ENCODE measurements at regions not wholly inside any gene's neighbourhood (a gene's known extent, or its start where the extent isn't known, plus 50 kb on each side); places are given as distances from the start of the nearest gene placed in this dataset.
"Not testable (repeated sequence)": the region's sequence is repeated elsewhere in the genome, so short reads cannot be mapped to it uniquely, and the experiment has no call there.

DNA sequence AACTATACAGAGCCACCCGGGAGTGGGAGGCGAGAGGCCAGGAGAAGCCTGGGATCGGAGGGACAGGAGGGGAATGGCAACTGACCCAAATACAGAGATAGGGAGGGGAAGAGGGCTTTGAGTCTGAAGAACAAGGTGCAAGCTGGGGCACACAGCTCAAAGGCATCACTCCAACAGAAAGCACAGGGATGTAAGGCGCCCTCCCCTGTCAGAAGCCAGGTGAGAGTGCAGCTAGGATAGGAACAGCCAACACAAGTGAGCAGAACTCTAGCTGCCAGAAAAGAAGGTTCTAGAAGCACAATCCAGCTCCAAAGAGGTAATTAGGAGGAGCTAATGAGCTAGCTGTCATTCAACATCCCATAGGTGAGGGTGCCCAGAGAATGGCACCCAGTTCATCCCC lies 232.2 kb downstream of the DHX15 start:
- no peak for TF ChIP-seq ZFX (IDR thresholded peaks at IDR 0.05)
- TF ChIP-seq, protein P1, sequence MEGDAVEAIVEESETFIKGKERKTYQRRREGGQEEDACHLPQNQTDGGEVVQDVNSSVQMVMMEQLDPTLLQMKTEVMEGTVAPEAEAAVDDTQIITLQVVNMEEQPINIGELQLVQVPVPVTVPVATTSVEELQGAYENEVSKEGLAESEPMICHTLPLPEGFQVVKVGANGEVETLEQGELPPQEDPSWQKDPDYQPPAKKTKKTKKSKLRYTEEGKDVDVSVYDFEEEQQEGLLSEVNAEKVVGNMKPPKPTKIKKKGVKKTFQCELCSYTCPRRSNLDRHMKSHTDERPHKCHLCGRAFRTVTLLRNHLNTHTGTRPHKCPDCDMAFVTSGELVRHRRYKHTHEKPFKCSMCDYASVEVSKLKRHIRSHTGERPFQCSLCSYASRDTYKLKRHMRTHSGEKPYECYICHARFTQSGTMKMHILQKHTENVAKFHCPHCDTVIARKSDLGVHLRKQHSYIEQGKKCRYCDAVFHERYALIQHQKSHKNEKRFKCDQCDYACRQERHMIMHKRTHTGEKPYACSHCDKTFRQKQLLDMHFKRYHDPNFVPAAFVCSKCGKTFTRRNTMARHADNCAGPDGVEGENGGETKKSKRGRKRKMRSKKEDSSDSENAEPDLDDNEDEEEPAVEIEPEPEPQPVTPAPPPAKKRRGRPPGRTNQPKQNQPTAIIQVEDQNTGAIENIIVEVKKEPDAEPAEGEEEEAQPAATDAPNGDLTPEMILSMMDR (conservative IDR thresholded peaks at IDR 0.05): no peak
- H3K27ac ChIP-seq: no peak overlapping the region

DNA sequence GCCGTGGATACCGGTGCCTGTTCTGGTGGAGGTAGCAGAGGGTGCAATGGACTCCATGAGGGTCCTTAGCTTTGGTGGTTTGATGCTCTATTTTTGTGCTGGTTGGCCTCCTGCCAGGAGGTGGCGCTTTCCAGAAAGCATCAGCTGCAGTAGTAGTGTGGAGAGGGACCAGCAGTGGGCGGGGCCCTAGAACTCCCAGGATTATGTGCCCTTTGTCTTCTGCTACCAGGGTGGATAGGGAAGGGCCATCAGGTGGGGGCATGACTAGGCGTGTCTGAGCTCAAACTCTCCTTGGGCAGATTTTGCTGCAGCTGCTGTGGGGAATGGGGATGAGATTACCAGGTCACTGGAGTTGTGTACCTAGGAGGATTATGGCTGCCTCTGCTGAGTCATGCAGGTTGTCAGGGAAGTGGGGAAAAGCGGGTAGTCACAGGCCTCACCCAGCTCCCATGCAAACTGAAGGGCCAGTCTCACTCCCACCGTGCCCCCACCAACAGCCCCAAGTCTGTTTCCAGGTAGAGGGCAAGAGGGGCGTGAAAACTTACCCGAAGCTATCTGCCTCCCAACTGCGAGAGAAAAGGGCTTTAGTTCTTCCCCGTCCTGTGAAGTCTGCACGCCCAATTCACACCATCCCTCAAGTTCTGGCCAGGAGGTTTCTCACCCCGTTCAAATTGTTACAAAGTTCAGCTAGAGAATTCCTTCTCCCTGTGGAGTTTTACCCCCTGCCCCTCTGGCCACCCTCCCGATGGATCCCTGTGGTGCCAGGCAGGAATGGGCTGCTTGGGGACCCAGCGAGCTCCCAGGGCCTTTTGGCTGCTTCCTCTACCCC lies 235.0 kb downstream of the DHX15 start:
- H3K27ac ChIP-seq: not testable (repeated sequence)

DNA sequence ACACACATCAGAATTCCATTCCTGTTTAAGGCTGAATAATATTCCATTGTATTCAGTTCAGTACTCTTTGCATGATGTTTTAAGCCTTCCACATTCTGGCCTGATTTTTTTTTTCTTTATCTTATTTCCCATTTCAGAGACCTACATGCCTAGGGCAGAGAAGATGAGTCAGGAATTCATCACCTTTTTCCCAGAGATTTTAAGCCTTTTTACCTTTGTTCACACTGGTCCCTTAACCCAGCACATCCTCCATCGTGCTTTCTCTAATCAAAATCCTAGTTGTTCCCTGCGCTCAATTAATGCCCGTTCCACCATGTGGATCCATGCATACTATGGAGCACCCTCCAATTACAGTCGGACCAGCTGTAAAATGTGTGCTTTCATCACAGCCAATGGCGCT lies 245.1 kb downstream of the DHX15 start:
- no peak overlapping the region for H3K27ac ChIP-seq
- TF ChIP-seq, protein P1 (conservative IDR thresholded peaks at IDR 0.05): no peak
- no peak for TF ChIP-seq ZFX (IDR thresholded peaks at IDR 0.05)

DNA sequence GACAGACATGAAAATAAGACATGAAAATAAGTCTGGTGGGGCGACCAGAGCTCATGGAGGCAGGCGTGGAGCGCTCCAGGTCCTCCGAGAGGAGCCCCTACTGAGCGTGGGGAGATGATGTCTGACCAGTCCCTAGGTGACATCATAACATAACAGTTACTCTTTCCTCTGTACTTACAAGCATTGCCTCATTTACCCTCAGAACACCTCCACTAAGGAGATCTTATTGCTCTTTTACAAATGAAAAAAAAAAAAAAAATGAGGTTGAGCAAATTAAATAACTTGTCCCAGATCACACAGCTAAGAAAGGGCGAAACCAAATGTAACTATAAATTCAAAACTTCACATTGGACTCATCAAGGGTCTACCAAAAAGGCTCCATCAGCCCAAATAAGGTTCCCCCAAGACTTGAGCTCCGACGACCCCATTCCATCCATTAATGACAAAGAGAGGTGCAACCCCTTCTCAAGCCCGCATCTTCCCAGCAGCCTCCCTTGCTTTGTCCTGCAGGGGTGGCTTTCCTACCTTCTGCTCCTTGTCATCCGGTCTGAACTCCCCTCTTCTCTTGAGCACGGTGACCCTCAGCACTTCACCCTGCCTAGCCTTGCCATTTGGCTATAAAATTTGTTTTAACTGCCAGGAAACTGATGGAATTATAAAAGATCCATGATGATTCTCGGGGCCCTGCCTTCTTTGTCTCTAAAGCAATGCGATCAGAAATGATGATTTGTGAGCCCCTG lies 246.7 kb downstream of the DHX15 start:
- TF ChIP-seq, protein P1 (conservative IDR thresholded peaks at IDR 0.05): no peak
- TF ChIP-seq ZFX (IDR thresholded peaks at IDR 0.05): no peak
- no peak overlapping the region for H3K27ac ChIP-seq

DNA sequence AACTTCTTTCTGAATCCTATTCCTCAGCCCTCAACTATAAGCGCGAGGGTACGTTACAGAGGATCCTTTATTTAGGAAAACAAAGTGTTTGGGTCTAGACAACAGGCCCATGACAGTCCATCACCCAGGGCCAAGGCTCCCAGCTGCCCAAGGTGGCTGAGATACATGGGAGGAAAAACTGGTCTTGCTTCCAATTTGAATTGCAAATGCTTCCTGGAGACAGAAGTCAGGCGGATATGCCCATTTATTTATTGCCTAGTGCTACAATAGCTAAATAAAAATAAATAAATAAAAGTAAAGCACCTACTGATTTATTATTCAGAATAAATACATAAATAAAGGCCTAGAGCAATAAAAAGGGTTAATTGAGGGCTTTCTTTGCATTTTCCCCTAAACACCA lies 248.7 kb downstream of the DHX15 start:
- no peak overlapping the region for H3K27ac ChIP-seq
- TF ChIP-seq ZFX (IDR thresholded peaks at IDR 0.05): no peak
- TF ChIP-seq, protein P1 (conservative IDR thresholded peaks at IDR 0.05): no peak

DNA sequence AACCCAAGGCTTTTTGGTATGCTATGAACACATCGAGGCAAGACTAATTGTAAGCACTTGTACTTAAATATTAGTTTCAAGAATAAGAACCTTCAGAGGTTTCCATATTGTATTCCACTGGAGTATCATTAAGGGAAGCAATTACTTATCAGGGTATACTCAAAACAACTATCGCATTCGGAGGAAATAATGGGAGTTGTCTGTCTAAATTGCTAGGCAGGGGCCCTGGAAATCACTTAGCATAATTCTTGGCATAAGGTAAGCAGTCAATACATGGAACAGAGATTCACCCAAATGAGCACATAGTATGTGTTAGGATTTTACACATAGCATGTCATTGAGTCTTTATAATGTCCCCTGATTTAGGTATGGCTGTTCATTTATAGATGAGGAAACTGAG lies 249.4 kb downstream of the DHX15 start:
- TF ChIP-seq ZFX (IDR thresholded peaks at IDR 0.05): no peak
- TF ChIP-seq, protein P1 (conservative IDR thresholded peaks at IDR 0.05): no peak
- H3K27ac ChIP-seq: no peak overlapping the region

DNA sequence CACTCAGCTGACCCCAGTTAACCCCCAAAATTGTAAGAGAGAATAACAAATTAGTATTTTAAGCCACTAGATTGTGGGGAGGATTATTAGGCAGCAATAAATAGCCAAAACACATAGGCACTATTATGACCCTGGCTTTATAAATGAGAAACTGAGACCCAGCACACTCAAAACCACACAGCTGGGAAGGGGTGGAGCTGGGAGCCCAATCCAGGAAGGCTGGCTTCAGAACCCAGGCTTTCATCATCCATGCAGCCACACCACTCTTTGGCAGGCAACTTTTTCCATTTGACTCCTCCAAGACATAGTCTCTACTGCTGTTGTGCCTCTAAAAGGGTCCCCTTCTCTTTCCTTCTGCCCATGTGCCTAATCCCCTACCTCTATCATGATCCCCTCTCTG lies 253.8 kb downstream of the DHX15 start:
- no peak for TF ChIP-seq ZFX (IDR thresholded peaks at IDR 0.05)
- TF ChIP-seq, protein P1 (conservative IDR thresholded peaks at IDR 0.05): no peak
- H3K27ac ChIP-seq: no peak overlapping the region
